GM12874 (cell line): ENCODE measurements at regions not wholly inside any gene's neighbourhood (a gene's known extent, or its start where the extent isn't known, plus 50 kb on each side); places are given as distances from the start of the nearest gene placed in this dataset.

ENCODE experiments used
- CTCF ChIP-seq: IDR thresholded peaks from 2 replicates; pipeline ENCODE4 v1.5.1; 2011; ENCODE audit warnings: low read depth, mild to moderate bottlenecking, control low read depth, low read length, moderate library complexity; ENCODE audit not compliant: insufficient read depth

GRCh38 chr4:123830930-123831329 lies 434.3 kb downstream of the SPRY1 start:
- no peak for TF ChIP-seq CTCF

GRCh38 chr4:123832173-123833026 lies 435.8 kb downstream of the SPRY1 start:
- no peak for TF ChIP-seq CTCF

GRCh38 chr4:123833171-123833643 lies 436.6 kb downstream of the SPRY1 start:
- TF ChIP-seq CTCF = no peak

- TF ChIP-seq CTCF = no peak
Observed at GRCh38 chr4:123835831-123836590, 439.4 kb downstream of the SPRY1 start.

- no peak for TF ChIP-seq CTCF
Observed at GRCh38 chr4:123836851-123837595, 440.4 kb downstream of the SPRY1 start.

GRCh38 chr4:123838474-123838873 lies 441.9 kb downstream of the SPRY1 start:
- TF ChIP-seq CTCF = no peak

- TF ChIP-seq CTCF = no peak
Observed at GRCh38 chr4:123840197-123840596, 443.6 kb downstream of the SPRY1 start.
